ENCODE measurements at regions not wholly inside any gene's neighbourhood (a gene's known extent, or its start where the extent isn't known, plus 50 kb on each side); places are given as distances from the start of the nearest gene placed in this dataset.

GRCh38 chr4:183852910-183853547, 52.1 kb upstream of the STOX2 start:
- no peak for DNase-seq
- ATAC-seq: no peak

DNA sequence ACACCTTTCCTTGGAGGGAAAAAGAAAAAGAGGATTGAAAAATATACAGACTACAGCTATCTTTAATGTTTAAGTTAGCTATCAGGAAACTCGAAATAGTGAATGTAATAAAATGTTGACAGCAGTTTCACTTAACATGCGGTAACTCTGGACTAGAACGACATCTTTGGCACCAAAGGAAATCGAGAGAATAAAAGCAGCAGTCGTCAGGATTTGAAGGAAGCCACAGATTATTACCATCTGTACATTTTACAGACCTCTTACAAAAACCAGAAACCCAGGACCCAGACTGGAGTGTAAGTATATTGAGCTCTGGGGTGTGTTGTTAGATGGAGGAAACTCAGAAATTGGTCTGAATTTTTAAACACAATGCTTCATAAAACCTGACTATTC, 51.6 kb upstream of the STOX2 start:
- DNase-seq (no peak), ATAC-seq (no peak)
